ENCODE measurements at regions not wholly inside any gene's neighbourhood (a gene's known extent, or its start where the extent isn't known, plus 50 kb on each side); places are given as distances from the start of the nearest gene placed in this dataset.

DNA sequence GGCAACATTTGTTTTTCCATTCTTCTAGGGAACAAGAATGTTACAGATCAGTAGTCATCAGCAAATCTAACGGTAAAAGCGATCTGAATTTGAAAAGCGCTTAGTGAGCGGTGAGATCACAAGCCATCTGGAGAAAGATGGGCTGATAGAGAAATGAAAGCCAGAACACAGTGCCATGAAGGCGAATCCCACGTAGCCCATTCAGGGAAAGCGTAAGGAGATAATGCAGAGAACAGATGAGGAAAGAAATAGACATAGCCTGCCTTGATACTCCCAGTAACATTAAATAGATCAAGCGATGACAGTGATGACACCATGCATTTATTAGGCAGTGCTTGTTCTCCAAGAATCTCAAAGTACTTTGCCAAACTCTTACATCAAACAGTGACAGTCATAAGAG, 183.1 kb upstream of the PSMD7 start:
- no peaks in the 10 kb centered on the region for H3K4me1 ChIP-seq (replicated peaks in 1 of 4; ENCODE audit: control insufficient read depth in 3 of 4, insufficient read depth in 4 of 4, low read length in 3 of 4)
- H3K9me3 ChIP-seq (ENCODE audit: insufficient read depth in 2 of 2, low read depth in 1 of 2, low read length in 1 of 2), result no peaks in the 10 kb centered on the region
- H3K4me3 ChIP-seq (ENCODE audit: extremely low read depth in 1 of 4, insufficient read depth in 2 of 4, low read depth in 3 of 4, low read length in 4 of 4), result no peak overlapping the region
- no peak overlapping the region for H3K4ac ChIP-seq (replicated peaks; ENCODE audit: insufficient read length, low read depth, low read length)
- no peak overlapping the region for H2BK120ac ChIP-seq (replicated peaks; ENCODE audit: low read depth, low read length)
- H4K5ac ChIP-seq (ENCODE audit: insufficient read length, low read depth, low read length), result no peak overlapping the region
- no peak overlapping the region for H2AK5ac ChIP-seq (ENCODE audit: low read depth, low read length)
- H4K20me1 ChIP-seq (replicated peaks in 1 of 2; ENCODE audit: control insufficient read depth in 1 of 2, insufficient read depth in 2 of 2, low read length in 2 of 2), result no peaks in the 10 kb centered on the region
- no peak overlapping the region for H3K14ac ChIP-seq (ENCODE audit: insufficient read length)
- ChIA-PET POLR2A (ENCODE audit: partially characterized antibody) (no interaction called here), CTCF (ENCODE audit: partially characterized antibody) (no interaction called here)
- H4K8ac ChIP-seq (ENCODE audit: extremely low read depth, insufficient read depth, low read length), result no peak overlapping the region
- H2BK15ac ChIP-seq (ENCODE audit: low read length), result no peak overlapping the region
- 81% methylated on average over 8 of the region's 8 CpGs; no CpG with 5 or more reads in 1 of the 2 experiments for WGBS, 2 experiments (ENCODE audit: extremely low coverage in 1 of 2, insufficient coverage in 1 of 2, insufficient read length in 1 of 2, insufficient replicate concordance in 2 of 2, low coverage in 1 of 2, low lambda C conversion rate in 2 of 2, missing lambda C conversion rate in 1 of 2)
- H2BK12ac ChIP-seq (ENCODE audit: low read depth, low read length), result no peak overlapping the region
- no peaks in the 10 kb centered on the region for H3K36me3 ChIP-seq (ENCODE audit: control insufficient read depth in 2 of 4, insufficient read depth in 4 of 4, low read length in 3 of 4)
- H2BK20ac ChIP-seq (ENCODE audit: low read length), result no peak overlapping the region
- no peak overlapping the region for H3K56ac ChIP-seq (replicated peaks; ENCODE audit: insufficient read length, low read depth, low read length)
- no peaks in the 10 kb centered on the region for H3K79me2 ChIP-seq (ENCODE audit: control insufficient read depth in 1 of 2, insufficient read depth in 2 of 2, low read length in 2 of 2)
- no peak for DNase-seq (ENCODE audit: low read depth in 1 of 2, low spot score in 2 of 2)
- H3K18ac ChIP-seq (ENCODE audit: extremely low read depth, low read length), result no peak overlapping the region
- H3K27ac ChIP-seq (ENCODE audit: low read depth, low read length), result no peak overlapping the region
- no peak overlapping the region for H2BK5ac ChIP-seq (ENCODE audit: low read depth, low read length)
- no peak for FAIRE-seq
- H4K91ac ChIP-seq (replicated peaks; ENCODE audit: insufficient read length, low read length), result no peak overlapping the region
- H3K23ac ChIP-seq (ENCODE audit: insufficient read length), result no peak overlapping the region
- H3K23me2 ChIP-seq (ENCODE audit: low read depth, low read length), result no peaks in the 10 kb centered on the region
- no peak overlapping the region for H3K4me2 ChIP-seq (ENCODE audit: insufficient read depth in 1 of 2, low read depth in 2 of 2, low read length in 2 of 2)
- H2AFZ ChIP-seq (ENCODE audit: low read length), result no peak overlapping the region
- no peaks in the 10 kb centered on the region for H3K27me3 ChIP-seq (replicated peaks in 1 of 4; ENCODE audit: control insufficient read depth in 3 of 4, extremely low read depth in 1 of 4, insufficient read depth in 3 of 4, low read length in 3 of 4)
- H3K79me1 ChIP-seq (ENCODE audit: low read depth, low read length), result no peaks in the 10 kb centered on the region
- no peak overlapping the region for H3K9ac ChIP-seq (replicated peaks in 1 of 4; ENCODE audit: extremely low read depth in 1 of 4, low read depth in 3 of 4, low read length in 3 of 4)
- no peak for TF ChIP-seq KDM5A (IDR thresholded peaks at IDR 0.05; ENCODE audit: low read length)
- no peak for TF ChIP-seq POLR2AphosphoS5 (IDR thresholded peaks at IDR 0.05; ENCODE audit: low read depth, low read length)
- no peak for TF ChIP-seq SUZ12 (IDR thresholded peaks at IDR 0.05; ENCODE audit: low read length)
- no peak for TF ChIP-seq BACH1 (IDR thresholded peaks at IDR 0.05; ENCODE audit: low read length)
- TF ChIP-seq CTBP2 (IDR thresholded peaks at IDR 0.05; ENCODE audit: borderline replicate concordance, insufficient read depth, insufficient read length, low read length), result no peak
- TF ChIP-seq CBX5 (IDR thresholded peaks at IDR 0.05; ENCODE audit: low read depth, low read length), result no peak
- no peak for TF ChIP-seq GABPA (IDR thresholded peaks at IDR 0.05; ENCODE audit: borderline replicate concordance, insufficient read depth, low read length)
- no peak for TF ChIP-seq BRCA1 (IDR thresholded peaks at IDR 0.05; ENCODE audit: low read depth, low read length)
- TF ChIP-seq CREB1 (IDR thresholded peaks at IDR 0.05), result no peak
- TF ChIP-seq KDM1A (IDR thresholded peaks at IDR 0.05; ENCODE audit: borderline replicate concordance, low read length), result no peak
- TF ChIP-seq BCL11A (IDR thresholded peaks at IDR 0.05; ENCODE audit: low read depth in 2 of 2, low read length in 2 of 2), result no peak
- no peak for TF ChIP-seq NRF1 (IDR thresholded peaks at IDR 0.05; ENCODE audit: low read depth, low read length)
- TF ChIP-seq TAF7 (optimal IDR thresholded peaks at IDR 0.05; ENCODE audit: borderline replicate concordance, low read depth, low read length), result no peak
- TF ChIP-seq HDAC6 (IDR thresholded peaks at IDR 0.05; ENCODE audit: low read depth, low read length), result no peak
- TF ChIP-seq, protein P1, sequence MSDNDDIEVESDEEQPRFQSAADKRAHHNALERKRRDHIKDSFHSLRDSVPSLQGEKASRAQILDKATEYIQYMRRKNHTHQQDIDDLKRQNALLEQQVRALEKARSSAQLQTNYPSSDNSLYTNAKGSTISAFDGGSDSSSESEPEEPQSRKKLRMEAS (IDR thresholded peaks at IDR 0.05), result no peak
- TF ChIP-seq GTF2F1 (IDR thresholded peaks at IDR 0.05; ENCODE audit: borderline replicate concordance, low read depth, low read length), result no peak
- TF ChIP-seq TEAD4 (IDR thresholded peaks at IDR 0.05; ENCODE audit: low read depth, low read length), result no peak

Data from H1 (cell line).